ENCODE measurements at regions not wholly inside any gene's neighbourhood (a gene's known extent, or its start where the extent isn't known, plus 50 kb on each side); places are given as distances from the start of the nearest gene placed in this dataset.

DNA sequence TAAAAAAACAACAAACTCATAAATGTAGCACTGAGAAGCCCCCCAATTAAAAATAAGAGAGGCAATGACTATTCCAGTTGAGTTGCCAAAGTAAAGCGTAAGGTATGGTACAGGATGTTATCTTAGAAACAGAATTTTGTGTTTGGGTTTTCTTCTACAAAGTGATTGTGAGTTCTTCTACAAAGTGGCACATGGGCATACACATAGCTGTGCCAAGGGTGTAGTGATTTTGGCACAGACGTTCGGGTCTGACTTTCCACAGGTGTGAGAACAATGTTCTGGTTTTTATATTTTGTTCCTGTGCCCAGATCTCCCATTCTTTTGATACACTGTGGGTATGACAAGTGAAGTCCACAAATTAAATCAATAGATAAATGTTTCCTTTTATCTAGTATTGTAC lies 190.1 kb upstream of the CSNK1A1L start:
- TF ChIP-seq POLR2A (IDR thresholded peaks at IDR 0.05; ENCODE audit: borderline replicate concordance, extremely low read depth, insufficient read depth, insufficient read length) (no peak), YY1 (IDR thresholded peaks at IDR 0.05; ENCODE audit: extremely low read depth, insufficient replicate concordance, low read depth, low read length) (no peak), EZH2phosphoT487 (IDR thresholded peaks at IDR 0.05; ENCODE audit: borderline replicate concordance) (no peak), POLR2AphosphoS5 (IDR thresholded peaks at IDR 0.05; ENCODE audit: low read depth, low read length) (no peak)
- TF ChIP-seq, protein P1, sequence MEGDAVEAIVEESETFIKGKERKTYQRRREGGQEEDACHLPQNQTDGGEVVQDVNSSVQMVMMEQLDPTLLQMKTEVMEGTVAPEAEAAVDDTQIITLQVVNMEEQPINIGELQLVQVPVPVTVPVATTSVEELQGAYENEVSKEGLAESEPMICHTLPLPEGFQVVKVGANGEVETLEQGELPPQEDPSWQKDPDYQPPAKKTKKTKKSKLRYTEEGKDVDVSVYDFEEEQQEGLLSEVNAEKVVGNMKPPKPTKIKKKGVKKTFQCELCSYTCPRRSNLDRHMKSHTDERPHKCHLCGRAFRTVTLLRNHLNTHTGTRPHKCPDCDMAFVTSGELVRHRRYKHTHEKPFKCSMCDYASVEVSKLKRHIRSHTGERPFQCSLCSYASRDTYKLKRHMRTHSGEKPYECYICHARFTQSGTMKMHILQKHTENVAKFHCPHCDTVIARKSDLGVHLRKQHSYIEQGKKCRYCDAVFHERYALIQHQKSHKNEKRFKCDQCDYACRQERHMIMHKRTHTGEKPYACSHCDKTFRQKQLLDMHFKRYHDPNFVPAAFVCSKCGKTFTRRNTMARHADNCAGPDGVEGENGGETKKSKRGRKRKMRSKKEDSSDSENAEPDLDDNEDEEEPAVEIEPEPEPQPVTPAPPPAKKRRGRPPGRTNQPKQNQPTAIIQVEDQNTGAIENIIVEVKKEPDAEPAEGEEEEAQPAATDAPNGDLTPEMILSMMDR (IDR thresholded peaks at IDR 0.05 in 2 of 3, conservative IDR thresholded peaks at IDR 0.05 in 1 of 3; ENCODE audit: borderline replicate concordance in 1 of 3, insufficient read depth in 1 of 3, low read depth in 2 of 3, low read length in 2 of 3), result no peak
- TF ChIP-seq, protein P2, sequence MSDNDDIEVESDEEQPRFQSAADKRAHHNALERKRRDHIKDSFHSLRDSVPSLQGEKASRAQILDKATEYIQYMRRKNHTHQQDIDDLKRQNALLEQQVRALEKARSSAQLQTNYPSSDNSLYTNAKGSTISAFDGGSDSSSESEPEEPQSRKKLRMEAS (IDR thresholded peaks at IDR 0.05), result no peak

Data from HCT116 (cell line).